HG02981 (cell line): ENCODE measurements at regions not wholly inside any gene's neighbourhood (a gene's known extent, or its start where the extent isn't known, plus 50 kb on each side); places are given as distances from the start of the nearest gene placed in this dataset.

ENCODE experiments used
- ATAC-seq: cut with Tn5 transposase; IDR thresholded peaks from one replicate; pipeline ENCODE4 v1.9.1; 2021; ENCODE audit warnings: mild to moderate bottlenecking, moderate library complexity; ENCODE audit not compliant: unreplicated experiment

- no peak for ATAC-seq
These were observed 143.7 kb downstream of the SCP2D1 start for GRCh38 chr20:18957328-18957727.

- no peak for ATAC-seq
These were observed 157.5 kb downstream of the SCP2D1 start for GRCh38 chr20:18971121-18971520.

GRCh38 chr20:18971574-18971973 lies 158.0 kb downstream of the SCP2D1 start:
- ATAC-seq: no peak

DNA sequence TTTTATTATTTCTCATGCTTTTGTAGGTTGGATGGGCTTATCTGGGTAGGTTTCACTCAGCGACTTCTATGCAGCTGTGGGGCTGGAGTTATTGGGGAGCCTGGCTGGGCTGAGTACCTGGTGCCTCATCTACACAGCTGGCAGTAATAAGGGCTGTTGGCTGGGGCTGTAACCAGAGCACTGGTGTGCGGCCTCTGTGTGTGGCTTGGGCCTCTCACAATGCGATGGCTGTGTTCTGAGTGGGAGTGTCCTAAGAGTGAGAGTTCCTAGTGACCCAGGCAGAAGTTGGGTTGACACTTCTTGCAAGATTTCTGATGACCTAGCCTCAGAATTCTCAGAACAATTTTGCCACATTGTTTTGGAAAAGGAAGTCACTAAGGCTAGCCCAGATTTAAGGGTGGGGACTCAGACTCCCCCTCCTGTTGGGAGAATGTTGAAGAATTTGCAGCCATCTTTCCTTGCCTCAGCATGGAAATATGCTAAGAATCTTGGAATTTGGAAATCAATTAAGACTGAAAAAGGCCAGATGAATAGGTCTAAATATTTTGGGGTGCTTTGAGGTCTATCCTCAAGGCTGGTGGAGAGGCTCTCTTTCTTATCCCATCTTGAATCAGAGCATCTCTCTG lies 158.8 kb downstream of the SCP2D1 start:
- no peak for ATAC-seq

- ATAC-seq: no peak
These were observed 160.1 kb downstream of the SCP2D1 start for GRCh38 chr20:18973529-18974173.

GRCh38 chr20:18974660-18975059 lies 161.1 kb downstream of the SCP2D1 start:
- ATAC-seq: no peak

DNA sequence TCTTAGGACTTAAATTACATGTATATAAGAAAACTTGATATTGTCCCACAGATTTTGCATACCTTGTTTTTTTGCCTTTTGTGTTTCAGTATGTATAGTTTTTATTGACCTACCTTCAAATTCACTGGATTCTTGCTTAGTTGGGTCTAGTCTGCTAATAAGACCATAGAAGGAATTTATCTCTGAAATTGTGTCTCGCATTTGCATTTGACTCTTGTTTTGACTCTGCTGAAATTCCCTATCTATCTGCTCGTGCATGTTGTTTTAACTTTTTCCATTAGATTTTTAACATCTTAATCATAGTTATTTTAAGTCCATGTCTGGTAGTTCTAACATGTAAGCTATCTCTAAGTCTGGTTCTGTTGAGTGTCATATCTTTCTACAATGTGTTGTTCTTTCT lies 163.9 kb downstream of the SCP2D1 start:
- no peak for ATAC-seq

GRCh38 chr20:18978311-18978710 lies 164.7 kb downstream of the SCP2D1 start:
- ATAC-seq: no peak

GRCh38 chr20:18979132-18979531 lies 165.5 kb downstream of the SCP2D1 start:
- no peak for ATAC-seq

DNA sequence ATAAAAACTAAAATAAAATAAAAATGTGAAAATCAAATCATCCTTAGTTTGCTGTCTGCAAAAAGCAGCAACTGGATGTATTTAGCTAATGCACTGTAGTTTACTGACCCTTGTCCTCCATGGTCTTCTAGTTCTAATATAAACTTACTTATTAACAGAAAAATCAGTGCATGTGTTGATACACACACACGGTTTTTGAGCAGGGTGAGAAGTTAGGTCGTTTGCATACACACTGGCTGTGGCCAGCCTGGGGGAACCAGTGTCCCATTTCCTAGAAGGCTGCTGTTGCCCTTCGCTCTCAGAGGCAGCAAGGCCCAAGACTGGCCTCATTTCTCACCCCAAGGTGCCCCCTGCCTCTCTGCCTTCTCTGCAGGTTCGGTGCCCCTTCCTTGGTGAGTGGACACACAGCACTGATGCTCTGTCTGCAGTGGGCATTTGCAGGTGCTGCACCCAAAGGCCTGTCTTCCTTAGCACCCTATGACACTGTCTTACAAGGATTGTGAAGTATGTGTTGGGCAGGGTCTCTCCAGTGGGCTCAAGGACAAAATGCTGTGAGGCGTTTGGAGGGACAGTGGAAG lies 168.5 kb downstream of the SCP2D1 start:
- ATAC-seq: no peak

DNA sequence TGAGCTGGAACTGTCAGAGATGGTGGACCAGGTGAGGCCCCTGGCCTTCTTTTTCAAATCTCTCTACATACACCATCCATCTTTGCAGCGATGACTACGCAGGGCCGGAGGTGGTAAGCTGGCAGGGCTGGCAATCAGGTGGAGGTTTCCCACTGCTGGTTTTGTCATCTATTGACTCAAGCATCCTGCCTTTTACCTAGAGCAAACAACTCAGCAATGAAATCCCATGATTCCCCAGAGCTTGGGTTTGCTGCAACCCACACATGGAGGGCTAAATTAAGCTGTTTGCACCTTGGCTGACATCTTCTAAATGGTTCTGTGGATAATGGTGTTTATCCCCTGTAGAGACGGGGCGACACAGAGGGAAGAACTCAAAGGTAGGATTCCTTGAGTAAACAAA lies 170.2 kb downstream of the SCP2D1 start:
- no peak for ATAC-seq

DNA sequence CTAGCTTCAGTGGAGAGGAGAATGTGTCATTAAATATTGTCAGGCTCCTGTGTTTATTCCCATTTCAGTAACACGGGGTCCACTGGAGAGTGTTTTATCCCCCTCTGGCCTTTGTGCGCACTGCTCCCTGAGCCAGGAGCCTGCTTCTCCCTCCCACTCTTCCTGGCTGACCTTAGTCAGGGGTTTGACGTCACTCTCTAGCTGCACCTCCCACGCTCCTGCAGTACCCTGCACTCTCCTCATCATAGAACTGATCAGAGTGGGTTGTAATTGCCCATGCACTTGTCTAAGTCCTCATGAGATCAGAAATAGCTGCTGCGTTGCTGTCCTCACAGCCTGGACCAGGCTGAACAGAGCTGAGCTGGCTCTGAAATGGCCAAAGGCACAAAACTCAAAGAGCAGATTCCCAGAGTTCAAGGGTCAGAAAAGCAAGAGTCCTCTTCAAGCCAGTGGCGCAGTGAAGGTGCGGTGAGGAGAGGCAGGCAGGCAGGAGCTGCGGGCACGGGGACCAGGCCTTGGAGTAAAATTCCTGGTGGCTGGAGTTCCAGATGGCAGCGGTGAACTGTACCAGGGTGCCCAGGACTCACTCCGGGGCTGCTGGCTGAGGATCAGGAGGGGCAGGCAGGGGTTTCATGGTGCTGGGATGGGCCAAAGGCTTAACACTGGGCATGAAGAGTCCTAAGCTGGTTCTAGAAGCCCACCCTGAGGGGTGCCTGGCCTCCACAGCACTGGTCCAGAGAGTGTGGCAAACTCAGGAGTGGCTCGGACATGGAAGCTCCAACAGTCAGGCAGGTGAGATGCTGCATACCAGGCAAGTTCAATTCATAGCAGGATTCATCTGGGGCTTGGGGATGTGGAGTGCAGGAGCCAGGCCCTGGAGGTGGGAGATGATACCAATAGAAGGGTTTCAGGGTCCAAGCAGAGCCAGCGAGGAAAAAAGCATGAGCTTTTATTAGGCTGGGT lies 170.9 kb downstream of the SCP2D1 start:
- no peak for ATAC-seq

- ATAC-seq: no peak
These were observed 172.0 kb downstream of the SCP2D1 start for GRCh38 chr20:18985551-18985950.

- ATAC-seq: no peak
These were observed 172.7 kb downstream of the SCP2D1 start for GRCh38 chr20:18986146-18986830.

DNA sequence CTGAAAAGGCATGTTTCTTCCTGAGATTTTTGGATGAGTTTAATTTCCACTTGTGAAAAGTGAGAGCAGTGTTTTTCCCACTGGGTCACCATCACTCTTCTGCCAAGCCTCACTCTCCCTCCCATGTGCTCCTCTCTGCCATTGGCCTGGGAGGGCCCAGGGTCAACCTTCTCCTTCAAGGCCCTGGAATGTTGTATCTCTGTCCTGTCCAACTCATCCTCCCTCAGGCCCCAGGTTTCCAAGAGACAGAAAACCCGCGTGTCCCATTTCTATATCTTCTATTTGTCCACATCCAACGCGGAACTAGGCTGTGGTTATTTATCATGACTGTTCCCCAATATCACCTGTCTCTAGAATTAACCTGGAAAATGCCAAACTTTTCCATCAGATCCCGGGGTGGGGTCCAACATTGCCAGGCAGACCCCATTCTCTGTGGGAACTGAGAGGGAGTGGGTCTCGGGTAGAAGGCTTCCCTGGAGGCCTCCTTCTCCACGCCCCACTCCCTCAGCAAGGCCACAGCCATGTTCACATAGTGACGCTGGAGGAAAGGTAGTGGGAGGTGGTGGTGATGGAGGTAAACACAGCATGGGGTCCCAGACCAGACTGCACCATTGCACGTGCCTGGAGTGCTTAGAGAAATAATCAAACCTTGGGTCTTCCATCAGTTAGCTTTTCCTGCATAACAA lies 173.5 kb downstream of the SCP2D1 start:
- ATAC-seq: no peak

- ATAC-seq: no peak
These were observed 174.3 kb downstream of the SCP2D1 start for GRCh38 chr20:18987781-18988360.

- no peak for ATAC-seq
These were observed 175.1 kb downstream of the SCP2D1 start for GRCh38 chr20:18988701-18989100.

DNA sequence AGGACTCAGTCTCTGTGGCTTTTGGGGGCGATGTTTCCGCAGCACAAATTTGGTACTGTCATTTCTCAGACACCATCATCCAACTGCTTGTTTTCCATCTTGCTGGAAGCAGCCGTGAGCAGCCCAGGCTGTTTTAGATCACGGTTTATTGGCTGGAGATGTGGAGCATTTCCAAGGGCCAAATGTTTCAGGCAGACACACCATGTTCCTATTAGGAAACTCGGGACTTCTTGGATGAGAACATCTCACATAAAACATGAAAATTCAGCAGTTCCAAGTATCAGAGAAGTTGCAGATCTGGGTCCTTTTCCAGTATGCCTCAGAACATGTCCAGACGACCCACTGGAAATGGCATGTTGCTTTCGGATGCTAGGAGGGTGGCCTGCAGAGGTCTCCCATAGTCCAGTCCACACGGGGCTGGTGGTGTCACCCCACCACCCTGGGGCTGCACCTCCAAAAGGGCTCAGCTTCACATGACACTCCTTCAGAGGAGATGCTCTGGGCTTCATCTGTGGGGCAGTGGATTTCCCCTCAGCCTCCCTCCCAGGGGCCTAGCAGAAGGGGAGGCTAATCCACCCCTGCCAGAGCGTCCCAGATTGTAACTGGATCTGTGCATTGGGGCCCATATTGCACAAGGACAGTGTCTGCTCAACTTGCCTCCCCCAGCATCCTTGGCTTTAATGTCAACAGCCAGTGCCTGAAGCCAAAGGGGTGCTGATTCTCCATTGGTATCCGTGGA lies 176.3 kb downstream of the SCP2D1 start:
- no peak for ATAC-seq

DNA sequence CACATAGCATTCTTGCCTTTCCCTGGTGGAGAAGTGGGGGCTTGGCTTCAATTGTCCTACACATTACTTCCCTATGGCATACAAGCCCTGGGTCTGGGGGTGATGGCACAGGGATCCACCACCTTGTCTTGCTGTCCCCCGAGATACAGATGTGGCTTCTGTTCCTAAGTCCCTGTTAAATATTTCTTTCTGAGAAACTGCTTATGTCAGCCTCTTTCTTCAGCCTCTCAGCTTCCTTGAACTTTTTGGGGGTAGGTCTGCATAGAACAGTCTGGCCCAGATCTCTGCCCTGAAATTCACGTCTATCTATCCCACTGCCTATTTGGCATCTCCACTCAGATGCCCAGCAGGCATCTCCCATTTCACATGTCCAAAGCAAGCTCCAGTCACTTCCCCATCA lies 177.4 kb downstream of the SCP2D1 start:
- no peak for ATAC-seq
